Omental fat pad (tissue), 3 donors: ENCODE measurements at regions not wholly inside any gene's neighbourhood (a gene's known extent, or its start where the extent isn't known, plus 50 kb on each side); places are given as distances from the start of the nearest gene placed in this dataset.

Experiments
- ATAC-seq: fragments of 150-250 bp; one replicate; pipeline ENCODE4 v1.9.1; 2016; ENCODE audit warnings: mild to moderate bottlenecking, moderate library complexity; ENCODE audit not compliant: low FRiP score
- DNase-seq: peaks from one replicate; pipeline ENCODE4 v3.0.0-alpha.2; 2019; ENCODE audit warnings: low spot score
- CTCF ChIP-seq, 3 donors: fragments of 450-650 bp; IDR thresholded peaks; one replicate each; pipeline ENCODE4 v1.5.1; 2016 to 2017; ENCODE audit warnings: antibody characterized with exemption in 3 of 3, mild to moderate bottlenecking in 3 of 3, moderate library complexity in 2 of 3

DNA sequence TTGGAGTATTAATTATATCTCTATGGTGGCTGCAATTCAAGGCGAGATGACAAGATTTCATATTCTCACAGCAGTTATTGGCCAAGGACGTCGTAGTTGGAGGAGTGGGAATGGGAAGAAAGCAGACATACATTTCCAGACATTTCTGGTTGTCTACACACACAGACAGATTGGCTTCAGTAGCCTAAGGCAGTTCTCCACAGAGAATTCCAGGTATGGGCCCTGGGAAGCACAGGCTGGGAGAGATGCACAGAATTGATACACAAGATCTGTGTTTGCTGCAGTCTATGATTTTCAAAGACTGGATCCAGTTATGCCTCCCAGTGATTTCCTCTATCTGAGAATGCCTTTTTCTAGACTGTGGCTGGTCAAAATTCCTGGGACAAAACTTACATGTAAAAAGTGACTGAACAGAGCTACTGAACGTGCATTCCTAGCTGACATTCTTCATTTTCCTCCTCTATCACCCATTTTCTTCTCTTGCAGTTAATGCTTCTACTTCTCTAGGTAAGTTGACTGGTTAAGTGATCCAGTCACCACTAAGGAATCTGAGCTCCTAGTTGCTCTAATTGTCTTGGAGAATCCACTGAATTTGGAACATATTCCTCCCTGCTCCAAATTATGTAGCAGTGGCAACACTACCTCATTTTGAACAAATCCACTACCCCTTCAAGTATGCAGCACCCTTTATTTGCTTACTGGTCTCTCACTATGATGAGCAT, 386.7 kb upstream of the CDH7 start:
- TF ChIP-seq CTCF (IDR thresholded peaks at IDR 0.05) = no peak
- DNase-seq = no peak
- ATAC-seq = no peak

DNA sequence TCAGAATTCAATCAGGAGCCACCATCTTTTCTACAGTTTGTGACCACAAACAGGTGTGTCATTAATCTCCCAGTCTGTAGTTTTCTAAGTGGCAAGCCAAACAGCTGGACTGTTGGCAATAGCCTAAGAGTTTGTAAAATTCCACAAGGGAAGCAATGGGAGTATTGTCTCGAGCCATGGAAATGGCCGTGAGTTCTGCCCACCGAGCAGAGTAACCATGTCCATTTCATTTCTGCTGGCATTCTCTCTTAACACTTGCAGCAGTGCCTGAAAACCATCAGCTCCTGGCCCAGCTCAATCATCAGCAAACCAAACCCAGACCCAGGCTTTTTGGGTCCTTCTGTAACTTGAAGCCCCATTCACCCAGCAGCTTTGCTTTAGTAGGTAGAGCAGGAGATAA, 387.8 kb upstream of the CDH7 start:
- DNase-seq (no peak), ATAC-seq (no peak)
- TF ChIP-seq CTCF (IDR thresholded peaks at IDR 0.05) = no peak

- DNase-seq = no peak
- no peak for ATAC-seq
- no peak for TF ChIP-seq CTCF (IDR thresholded peaks at IDR 0.05)
These were observed 391.3 kb upstream of the CDH7 start for GRCh38 chr18:65359479-65359878.

- DNase-seq (no peak), ATAC-seq (no peak)
- no peak for TF ChIP-seq CTCF (IDR thresholded peaks at IDR 0.05)
These were observed 392.5 kb upstream of the CDH7 start for GRCh38 chr18:65358306-65358705.

GRCh38 chr18:65352186-65352585, 398.6 kb upstream of the CDH7 start:
- no peak for DNase-seq
- no peak for ATAC-seq
- no peak for TF ChIP-seq CTCF (IDR thresholded peaks at IDR 0.05)

DNA sequence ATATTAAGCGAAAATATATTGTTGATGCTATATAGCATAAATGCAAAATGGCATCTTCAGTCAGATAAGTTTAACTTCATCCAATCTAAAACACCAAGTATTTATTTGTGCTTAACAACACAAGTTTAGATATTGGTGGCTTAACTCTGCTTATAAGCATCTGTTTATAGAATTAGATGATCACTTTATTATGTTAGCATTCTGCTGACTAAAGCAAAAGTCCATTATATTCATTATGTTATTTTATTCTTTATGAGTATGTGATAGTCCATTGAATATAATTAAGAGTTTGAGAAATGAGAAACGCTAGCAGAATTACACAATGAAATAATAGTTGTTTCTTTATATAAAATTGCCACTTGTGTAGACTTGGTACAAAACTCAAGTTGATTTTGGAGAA, 401.2 kb upstream of the CDH7 start:
- DNase-seq (no peak), ATAC-seq (no peak)
- TF ChIP-seq CTCF (IDR thresholded peaks at IDR 0.05) = no peak

DNA sequence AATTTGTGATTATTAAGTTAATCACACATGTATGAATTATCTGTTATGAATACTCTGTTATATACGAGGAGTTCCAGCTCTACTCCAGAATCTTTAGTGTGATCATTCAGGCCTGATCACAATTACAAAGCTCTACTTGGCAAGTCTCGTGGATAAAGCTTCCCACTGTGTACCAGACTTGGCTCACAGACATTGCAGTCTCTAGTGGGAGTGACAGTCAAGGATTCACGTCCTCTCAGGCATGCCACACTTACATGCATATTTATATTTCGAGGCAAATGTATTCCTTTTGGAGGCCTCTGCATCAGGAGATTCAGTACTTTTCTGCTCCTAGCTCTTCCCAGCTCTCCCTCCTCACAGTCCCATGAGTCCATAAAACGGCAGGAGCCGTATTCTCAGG, 403.4 kb upstream of the CDH7 start:
- DNase-seq = no peak
- TF ChIP-seq CTCF (IDR thresholded peaks at IDR 0.05) = no peak
- no peak for ATAC-seq
